Neural crest cell (in vitro differentiated cells): ENCODE measurements at regions not wholly inside any gene's neighbourhood (a gene's known extent, or its start where the extent isn't known, plus 50 kb on each side); places are given as distances from the start of the nearest gene placed in this dataset.

Source experiments
- DNase-seq: peaks from one replicate; pipeline ENCODE4 v3.0.0; 2021; ENCODE audit warnings: low read depth, mixed read lengths, low spot score
- H3K27ac Mint-ChIP-seq: one replicate; pipeline ENCODE4 v1.8.0; 2021; ENCODE audit warnings: mild to moderate bottlenecking, mixed read lengths; ENCODE audit not compliant: unreplicated experiment
- H3K27me3 Mint-ChIP-seq: 2 replicates; pipeline ENCODE4 v1.8.0; 2021; ENCODE audit warnings: low read depth, mild to moderate bottlenecking, mixed read lengths
- H3K36me3 Mint-ChIP-seq: 2 replicates; pipeline ENCODE4 v1.8.0; 2021; ENCODE audit warnings: low read depth, mild to moderate bottlenecking, mixed read lengths
- H3K4me1 Mint-ChIP-seq: 2 replicates; pipeline ENCODE4 v1.8.0; 2021; ENCODE audit warnings: mixed read lengths
- H3K4me3 Mint-ChIP-seq: one replicate; pipeline ENCODE4 v1.8.0; 2021; ENCODE audit warnings: mild to moderate bottlenecking, mixed read lengths
- H3K9me3 Mint-ChIP-seq: 2 replicates; pipeline ENCODE4 v1.8.0; 2021; ENCODE audit warnings: mixed read lengths
- CTCF ChIP-seq: fragments of 200-600 bp; sonication (generic); conservative IDR thresholded peaks from 2 replicates; pipeline ENCODE4 v1.5.0; 2021; ENCODE audit warnings: antibody characterized with exemption, mild to moderate bottlenecking

- Mint-ChIP-seq H3K4me3 (no peak overlapping the region), H3K27ac (no peak overlapping the region), H3K4me1 (peaks cover 34% of the 10 kb centered on the region), H3K9me3 (peaks cover 8% of the 10 kb centered on the region), H3K36me3 (peaks cover 4% of the 10 kb centered on the region), H3K27me3 (no peaks in the 10 kb centered on the region)
- TF ChIP-seq CTCF, result no peak
- no peak for DNase-seq
Observed at GRCh38 chr2:200137271-200137670, 169.2 kb upstream of the SPATS2L start.

GRCh38 chr2:200137691-200138090, 168.8 kb upstream of the SPATS2L start:
- peak overlapping the region; percentile 2 for H3K27ac Mint-ChIP-seq

GRCh38 chr2:200138391-200139124, 167.9 kb upstream of the SPATS2L start:
- Mint-ChIP-seq H3K27ac (no peak overlapping the region), H3K27me3 (no peaks in the 10 kb centered on the region), H3K36me3 (peaks cover 4% of the 10 kb centered on the region), H3K9me3 (peaks cover 9% of the 10 kb centered on the region), H3K4me3 (no peak overlapping the region), H3K4me1 (peaks cover 34% of the 10 kb centered on the region)
- DNase-seq, result no peak
- no peak for TF ChIP-seq CTCF

More at GRCh38 chr2:200137691-200138090, 168.8 kb upstream of the SPATS2L start:
- H3K36me3 Mint-ChIP-seq, result peaks cover 4% of the 10 kb centered on the region
- peaks cover 34% of the 10 kb centered on the region for H3K4me1 Mint-ChIP-seq
- TF ChIP-seq CTCF, result no peak
- DNase-seq, result no peak
- no peak overlapping the region for H3K4me3 Mint-ChIP-seq
- no peaks in the 10 kb centered on the region for H3K27me3 Mint-ChIP-seq
- H3K9me3 Mint-ChIP-seq, result peaks cover 9% of the 10 kb centered on the region

GRCh38 chr2:200144571-200144970, 161.9 kb upstream of the SPATS2L start:
- H3K4me1 Mint-ChIP-seq, result peaks cover 12% of the 10 kb centered on the region
- H3K9me3 Mint-ChIP-seq, result peaks cover 16% of the 10 kb centered on the region
- no peak for DNase-seq
- H3K27ac Mint-ChIP-seq, result no peak overlapping the region
- no peak for TF ChIP-seq CTCF
- H3K36me3 Mint-ChIP-seq, result peaks cover 10% of the 10 kb centered on the region
- no peaks in the 10 kb centered on the region for H3K27me3 Mint-ChIP-seq
- no peak overlapping the region for H3K4me3 Mint-ChIP-seq

- H3K4me3 Mint-ChIP-seq, result no peak overlapping the region
- no peak for TF ChIP-seq CTCF
- H3K36me3 Mint-ChIP-seq, result peaks cover 16% of the 10 kb centered on the region
- no peaks in the 10 kb centered on the region for H3K27me3 Mint-ChIP-seq
- peaks cover 6% of the 10 kb centered on the region for H3K4me1 Mint-ChIP-seq
- DNase-seq, result no peak
- H3K27ac Mint-ChIP-seq, result no peak overlapping the region
- H3K9me3 Mint-ChIP-seq, result peaks cover 25% of the 10 kb centered on the region
Observed at GRCh38 chr2:200146501-200146900, 160.0 kb upstream of the SPATS2L start.
